ENCODE measurements at regions not wholly inside any gene's neighbourhood (a gene's known extent, or its start where the extent isn't known, plus 50 kb on each side); places are given as distances from the start of the nearest gene placed in this dataset.

- TF ChIP-seq, protein P1, sequence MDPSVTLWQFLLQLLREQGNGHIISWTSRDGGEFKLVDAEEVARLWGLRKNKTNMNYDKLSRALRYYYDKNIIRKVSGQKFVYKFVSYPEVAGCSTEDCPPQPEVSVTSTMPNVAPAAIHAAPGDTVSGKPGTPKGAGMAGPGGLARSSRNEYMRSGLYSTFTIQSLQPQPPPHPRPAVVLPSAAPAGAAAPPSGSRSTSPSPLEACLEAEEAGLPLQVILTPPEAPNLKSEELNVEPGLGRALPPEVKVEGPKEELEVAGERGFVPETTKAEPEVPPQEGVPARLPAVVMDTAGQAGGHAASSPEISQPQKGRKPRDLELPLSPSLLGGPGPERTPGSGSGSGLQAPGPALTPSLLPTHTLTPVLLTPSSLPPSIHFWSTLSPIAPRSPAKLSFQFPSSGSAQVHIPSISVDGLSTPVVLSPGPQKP (IDR thresholded peaks at IDR 0.05; ENCODE audit: borderline replicate concordance, low read depth, low read length) = no peak
- TF ChIP-seq POLR2A (IDR thresholded peaks at IDR 0.05; ENCODE audit: low read depth, low read length) (no peak), CEBPB (IDR thresholded peaks at IDR 0.05; ENCODE audit: low read depth, low read length) (no peak), SMC3 (IDR thresholded peaks at IDR 0.05; ENCODE audit: low read depth, low read length) (no peak)
Measured at GRCh38 chr6:125363039-125363823, 61.5 kb upstream of the HDDC2 start.
